Neural progenitor cell (in vitro differentiated cells): ENCODE measurements at regions not wholly inside any gene's neighbourhood (a gene's known extent, or its start where the extent isn't known, plus 50 kb on each side); places are given as distances from the start of the nearest gene placed in this dataset.

Experiments
- DNase-seq: peaks from one replicate; pipeline ENCODE4 v3.0.0-alpha.2; 2016; ENCODE audit warnings: low spot score
- H2AFZ ChIP-seq: fragments of 200-600 bp; sonication (generic); replicated peaks from 2 replicates; pipeline ENCODE4 v1.6.1; 2016; ENCODE audit warnings: antibody characterized with exemption
- H3F3A ChIP-seq: fragments of 200-600 bp; sonication (generic); 2 replicates; pipeline ENCODE4 v1.6.1; 2016; ENCODE audit warnings: antibody characterized with exemption, low read depth
- H3K27ac ChIP-seq: fragments of 200-600 bp; sonication (generic); 2 replicates; pipeline ENCODE4 v1.5.1; 2016; ENCODE audit warnings: mild to moderate bottlenecking
- H3K27me3 ChIP-seq: fragments of 200-600 bp; sonication (generic); 2 replicates; pipeline ENCODE4 v1.6.1; 2016; ENCODE audit warnings: mild to moderate bottlenecking, moderate library complexity
- H3K36me3 ChIP-seq: fragments of 200-600 bp; sonication (generic); 2 replicates; pipeline ENCODE4 v1.5.1; 2016
- H3K4me1 ChIP-seq: fragments of 200-600 bp; sonication (generic); 2 replicates; pipeline ENCODE4 v1.6.1; 2016; ENCODE audit warnings: mixed run types
- H3K4me2 ChIP-seq: fragments of 200-600 bp; sonication (generic); 2 replicates; pipeline ENCODE4 v1.6.1; 2016
- H3K4me3 ChIP-seq: fragments of 200-600 bp; sonication (generic); 2 replicates; pipeline ENCODE4 v1.5.1; 2016
- H3K79me2 ChIP-seq: fragments of 200-600 bp; sonication (generic); 2 replicates; pipeline ENCODE4 v1.6.1; 2016; ENCODE audit warnings: low read depth
- H3K9ac ChIP-seq: fragments of 200-600 bp; sonication (generic); 2 replicates; pipeline ENCODE4 v1.6.1; 2016
- H3K9me3 ChIP-seq: fragments of 200-600 bp; sonication (generic); 2 replicates; pipeline ENCODE4 v1.5.1; 2016; ENCODE audit warnings: low read depth
- H4K20me1 ChIP-seq: fragments of 200-600 bp; sonication (generic); 2 replicates; pipeline ENCODE4 v1.6.1; 2016; ENCODE audit warnings: low read depth
- H3K27ac Mint-ChIP-seq: 3 replicates; pipeline ENCODE4 v1.8.0; 2021; ENCODE audit warnings: mixed read lengths
- H3K27me3 Mint-ChIP-seq: 2 replicates; pipeline ENCODE4 v1.8.0; 2022; ENCODE audit warnings: low read depth, mild to moderate bottlenecking, inconsistent platforms, moderate library complexity, mixed read lengths; ENCODE audit not compliant: insufficient read depth
- H3K36me3 Mint-ChIP-seq: 3 replicates; pipeline ENCODE4 v1.8.0; 2021; ENCODE audit warnings: mixed read lengths
- H3K4me1 Mint-ChIP-seq: 3 replicates; pipeline ENCODE4 v1.8.0; 2021; ENCODE audit warnings: mixed read lengths
- H3K4me3 Mint-ChIP-seq: 3 replicates; pipeline ENCODE4 v1.8.0; 2021; ENCODE audit warnings: mild to moderate bottlenecking, moderate library complexity, mixed read lengths
- H3K9me3 Mint-ChIP-seq: 3 replicates; pipeline ENCODE4 v1.8.0; 2020; ENCODE audit warnings: mixed read lengths
- CTCF ChIP-seq: fragments of 200-600 bp; sonication (generic); IDR thresholded peaks from 2 replicates; pipeline ENCODE4 v1.5.1; 2017; ENCODE audit warnings: antibody characterized with exemption, mild to moderate bottlenecking
- EZH2 ChIP-seq: fragments of 200-600 bp; sonication (generic); IDR thresholded peaks from 2 replicates; pipeline ENCODE4 v1.6.1; 2017; ENCODE audit warnings: antibody characterized with exemption, mild to moderate bottlenecking, moderate library complexity
- EZH2phosphoT487 ChIP-seq: fragments of 200-600 bp; sonication (generic); IDR thresholded peaks from 2 replicates; pipeline ENCODE4 v1.6.1; 2017; ENCODE audit warnings: antibody characterized with exemption

DNA sequence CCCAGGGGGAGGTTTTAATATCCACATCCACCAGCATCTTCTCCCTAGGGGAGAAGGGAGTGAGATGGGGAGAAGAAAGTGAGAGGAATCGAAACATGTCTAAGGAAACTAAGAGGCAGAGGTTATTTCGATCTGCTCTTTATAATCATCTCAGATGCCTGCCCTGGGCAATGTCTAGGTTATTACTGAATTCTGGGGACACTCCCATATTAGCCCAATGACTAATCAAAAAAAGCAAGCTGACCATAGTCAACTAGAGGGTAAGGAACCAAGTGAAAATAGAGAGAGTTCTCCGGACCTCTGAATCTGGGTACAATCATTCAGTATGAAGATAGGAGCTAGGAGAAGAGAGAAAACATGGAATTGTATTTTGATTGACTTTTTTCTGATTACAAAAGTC, 56.7 kb upstream of the EML4 start:
- Histone ChIP-seq H3K4me1 (no peaks in the 10 kb centered on the region), H3F3A (no peaks in the 10 kb centered on the region), H3K27ac (no peak overlapping the region), H3K79me2 (no peaks in the 10 kb centered on the region), H3K36me3 (no peaks in the 10 kb centered on the region), H4K20me1 (no peaks in the 10 kb centered on the region), H3K9ac (no peak overlapping the region), H3K4me2 (no peak overlapping the region), H3K27me3 (no peaks in the 10 kb centered on the region), H3K9me3 (no peaks in the 10 kb centered on the region), H3K4me3 (no peak overlapping the region), H2AFZ (no peak overlapping the region)
- no peaks in the 10 kb centered on the region for H3K27me3 Mint-ChIP-seq
- DNase-seq, result no peak
- H3K4me1 Mint-ChIP-seq, result peaks cover 5% of the 10 kb centered on the region
- H3K36me3 Mint-ChIP-seq, result no peaks in the 10 kb centered on the region
- TF ChIP-seq EZH2 (no peak), CTCF (no peak), EZH2phosphoT487 (no peak)
- H3K27ac Mint-ChIP-seq, result no peak overlapping the region
- H3K4me3 Mint-ChIP-seq, result no peak overlapping the region
- no peaks in the 10 kb centered on the region for H3K9me3 Mint-ChIP-seq

DNA sequence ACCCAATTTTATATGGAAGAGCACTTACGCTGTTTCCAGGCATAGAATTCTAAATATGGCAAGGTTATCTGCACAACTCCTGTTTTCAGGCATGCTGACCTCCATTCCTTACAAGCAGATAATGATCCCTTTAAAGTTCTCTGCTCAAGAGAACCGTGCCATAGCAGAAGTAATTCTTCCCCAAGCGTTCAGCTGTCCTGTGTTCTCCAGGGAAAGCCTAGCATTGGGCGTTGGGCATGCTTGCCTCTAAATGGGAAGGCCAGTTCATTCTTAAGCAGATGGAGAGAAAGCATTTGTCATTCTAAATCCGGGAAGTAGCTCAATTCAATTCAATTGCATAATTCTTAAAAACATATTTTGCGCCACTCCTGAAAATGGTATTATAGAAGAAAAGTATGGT, 55.7 kb upstream of the EML4 start:
- Histone ChIP-seq H3K4me2 (no peak overlapping the region), H3F3A (no peaks in the 10 kb centered on the region), H3K4me1 (no peaks in the 10 kb centered on the region), H2AFZ (no peak overlapping the region), H4K20me1 (no peaks in the 10 kb centered on the region), H3K9me3 (no peaks in the 10 kb centered on the region), H3K36me3 (no peaks in the 10 kb centered on the region), H3K79me2 (no peaks in the 10 kb centered on the region), H3K27me3 (no peaks in the 10 kb centered on the region), H3K4me3 (no peak overlapping the region), H3K27ac (no peak overlapping the region), H3K9ac (no peak overlapping the region)
- peaks cover 15% of the 10 kb centered on the region for H3K4me1 Mint-ChIP-seq
- H3K4me3 Mint-ChIP-seq, result no peak overlapping the region
- no peak overlapping the region for H3K27ac Mint-ChIP-seq
- no peaks in the 10 kb centered on the region for H3K9me3 Mint-ChIP-seq
- H3K27me3 Mint-ChIP-seq, result no peaks in the 10 kb centered on the region
- no peak for TF ChIP-seq CTCF
- TF ChIP-seq EZH2, result no peak
- TF ChIP-seq EZH2phosphoT487, result no peak
- no peak for DNase-seq
- H3K36me3 Mint-ChIP-seq, result no peaks in the 10 kb centered on the region

GRCh38 chr2:42114091-42114490, 55.1 kb upstream of the EML4 start:
- H3K36me3 ChIP-seq, result no peaks in the 10 kb centered on the region
- DNase-seq, result no peak
- Mint-ChIP-seq H3K4me1 (peaks cover 15% of the 10 kb centered on the region), H3K9me3 (no peaks in the 10 kb centered on the region), H3K4me3 (no peak overlapping the region), H3K27me3 (no peaks in the 10 kb centered on the region), H3K27ac (no peak overlapping the region), H3K36me3 (no peaks in the 10 kb centered on the region)
- no peaks in the 10 kb centered on the region for H3K4me1 ChIP-seq
- no peak overlapping the region for H2AFZ ChIP-seq
- H3K27me3 ChIP-seq, result no peaks in the 10 kb centered on the region
- no peak overlapping the region for H3K4me3 ChIP-seq
- H3K9ac ChIP-seq, result no peak overlapping the region
- H3K27ac ChIP-seq, result no peak overlapping the region
- no peaks in the 10 kb centered on the region for H3F3A ChIP-seq
- no peaks in the 10 kb centered on the region for H3K9me3 ChIP-seq
- TF ChIP-seq EZH2phosphoT487 (no peak), CTCF (no peak), EZH2 (no peak)
- H3K79me2 ChIP-seq, result no peaks in the 10 kb centered on the region
- no peak overlapping the region for H3K4me2 ChIP-seq
- no peaks in the 10 kb centered on the region for H4K20me1 ChIP-seq

DNA sequence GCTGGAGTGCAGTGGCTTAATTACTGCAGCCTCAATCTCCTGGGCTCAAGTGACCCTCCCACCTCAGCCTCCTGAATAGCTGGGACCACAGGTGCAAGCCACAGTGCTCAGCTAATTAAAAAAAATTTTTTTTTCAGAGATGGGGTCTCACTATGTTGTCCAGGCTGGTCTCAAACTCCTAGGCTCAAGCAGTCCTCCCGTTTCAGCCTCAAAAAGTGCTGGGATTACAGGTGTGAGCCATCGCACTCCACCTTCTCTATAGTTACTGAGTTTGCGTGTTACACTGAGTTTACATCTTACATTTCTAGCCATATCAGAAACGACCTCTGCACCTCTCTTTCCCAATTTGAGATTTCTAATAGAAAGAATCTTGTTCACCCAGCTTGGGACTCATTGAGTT, 53.6 kb upstream of the EML4 start:
- peaks cover 15% of the 10 kb centered on the region for H3K4me1 Mint-ChIP-seq
- H3K27me3 ChIP-seq, result no peaks in the 10 kb centered on the region
- no peaks in the 10 kb centered on the region for H3K9me3 Mint-ChIP-seq
- H3K36me3 ChIP-seq, result no peaks in the 10 kb centered on the region
- no peaks in the 10 kb centered on the region for H3K79me2 ChIP-seq
- H3K36me3 Mint-ChIP-seq, result no peaks in the 10 kb centered on the region
- no peaks in the 10 kb centered on the region for H3K4me1 ChIP-seq
- H3K27ac Mint-ChIP-seq, result no peak overlapping the region
- H3K4me3 Mint-ChIP-seq, result no peak overlapping the region
- H2AFZ ChIP-seq, result no peak overlapping the region
- H3K9ac ChIP-seq, result no peak overlapping the region
- H3K4me3 ChIP-seq, result no peak overlapping the region
- no peaks in the 10 kb centered on the region for H3F3A ChIP-seq
- TF ChIP-seq CTCF, result no peak
- TF ChIP-seq EZH2phosphoT487, result no peak
- TF ChIP-seq EZH2, result no peak
- no peaks in the 10 kb centered on the region for H3K9me3 ChIP-seq
- no peak for DNase-seq
- H3K4me2 ChIP-seq, result no peak overlapping the region
- H3K27me3 Mint-ChIP-seq, result no peaks in the 10 kb centered on the region
- H4K20me1 ChIP-seq, result no peaks in the 10 kb centered on the region
- H3K27ac ChIP-seq, result no peak overlapping the region
